Fibroblast of the aortic adventitia (primary cell): ENCODE measurements at regions not wholly inside any gene's neighbourhood (a gene's known extent, or its start where the extent isn't known, plus 50 kb on each side); places are given as distances from the start of the nearest gene placed in this dataset.

ENCODE experiments used
- DNase-seq: peaks from one replicate; pipeline ENCODE4 v3.0.0-alpha.2; 2010; ENCODE audit warnings: low read depth
- H3K4me3 ChIP-seq: 2 replicates; pipeline ENCODE4 v1.5.1; 2011; ENCODE audit warnings: low read depth, mild to moderate bottlenecking, control low read depth, low read length, moderate library complexity
- CTCF ChIP-seq: IDR thresholded peaks from 2 replicates; pipeline ENCODE4 v1.5.1; 2011; ENCODE audit warnings: mild to moderate bottlenecking, low read length, control low read depth, inconsistent platforms; ENCODE audit not compliant: insufficient read depth

GRCh38 chr6:71551798-71552197 lies 263.2 kb downstream of the OGFRL1 start:
- TF ChIP-seq CTCF, result no peak
- no peak overlapping the region for H3K4me3 ChIP-seq
- DNase-seq, result no peak

GRCh38 chr6:71556141-71556540 lies 267.5 kb downstream of the OGFRL1 start:
- no peak overlapping the region for H3K4me3 ChIP-seq
- TF ChIP-seq CTCF, result no peak
- no peak for DNase-seq

GRCh38 chr6:71558974-71559373 lies 270.4 kb downstream of the OGFRL1 start:
- TF ChIP-seq CTCF, result no peak
- no peak for DNase-seq

GRCh38 chr6:71567562-71567961 lies 279.0 kb downstream of the OGFRL1 start:
- no peak overlapping the region for H3K4me3 ChIP-seq
- no peak for TF ChIP-seq CTCF
- DNase-seq, result no peak

More at GRCh38 chr6:71558974-71559373, 270.4 kb downstream of the OGFRL1 start:
- no peak overlapping the region for H3K4me3 ChIP-seq

- no peak for DNase-seq
- no peak for TF ChIP-seq CTCF
- no peak overlapping the region for H3K4me3 ChIP-seq
Measured at GRCh38 chr6:71577766-71578165, 289.2 kb downstream of the OGFRL1 start.

GRCh38 chr6:71579902-71580301 lies 291.3 kb downstream of the OGFRL1 start:
- no peak for DNase-seq
- H3K4me3 ChIP-seq, result no peak overlapping the region
- no peak for TF ChIP-seq CTCF

GRCh38 chr6:71582820-71583219 lies 294.2 kb downstream of the OGFRL1 start:
- peak; percentile 2 for DNase-seq
- no peak overlapping the region for H3K4me3 ChIP-seq
- TF ChIP-seq CTCF, result no peak
